B cell (primary cell): ENCODE measurements at regions not wholly inside any gene's neighbourhood (a gene's known extent, or its start where the extent isn't known, plus 50 kb on each side); places are given as distances from the start of the nearest gene placed in this dataset.

Source experiments
- CTCF ChIP-seq: fragments of 200-600 bp; IDR thresholded peaks from one replicate; pipeline ENCODE4 v1.8.0; 2022; ENCODE audit warnings: antibody characterized with exemption, mild to moderate bottlenecking
- EZH2 ChIP-seq: IDR thresholded peaks from 2 replicates; pipeline ENCODE4 v1.6.1; 2012; ENCODE audit warnings: borderline replicate concordance, low read depth, mild to moderate bottlenecking, moderate library complexity, low read length; ENCODE audit not compliant: insufficient read depth, poor library complexity, severe bottlenecking

DNA sequence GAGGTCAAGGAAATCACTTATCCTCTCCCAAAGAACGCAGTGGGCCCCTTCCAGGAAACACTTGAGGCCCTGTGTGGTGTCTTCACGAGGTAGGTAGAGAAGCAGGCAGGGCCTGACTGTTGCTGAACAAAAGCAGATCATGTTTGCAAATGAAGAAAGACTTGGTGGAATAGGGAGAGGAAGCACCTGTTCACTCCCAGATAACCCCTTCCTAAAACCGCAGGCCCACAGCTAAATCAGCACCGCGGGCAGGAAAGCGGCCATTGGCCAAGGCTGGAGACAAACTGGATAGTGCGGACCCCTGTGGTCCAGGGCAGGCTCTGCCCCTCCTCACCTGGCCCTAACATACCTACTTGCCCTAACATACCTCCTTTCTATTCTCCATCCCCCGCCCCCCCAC, 64.9 kb upstream of the KLHL29 start:
- no peak for TF ChIP-seq EZH2
- no peak for TF ChIP-seq CTCF
